IPS-11a (cell line): ENCODE measurements at regions not wholly inside any gene's neighbourhood (a gene's known extent, or its start where the extent isn't known, plus 50 kb on each side); places are given as distances from the start of the nearest gene placed in this dataset.
"Not testable (repeated sequence)": the region's sequence is repeated elsewhere in the genome, so short reads cannot be mapped to it uniquely, and the experiment has no call there.

Experiments
- H3K4me3 ChIP-seq: one replicate; pipeline ENCODE4 v1.5.1; 2013; ENCODE audit warnings: low read depth, low read length, control low read depth

DNA sequence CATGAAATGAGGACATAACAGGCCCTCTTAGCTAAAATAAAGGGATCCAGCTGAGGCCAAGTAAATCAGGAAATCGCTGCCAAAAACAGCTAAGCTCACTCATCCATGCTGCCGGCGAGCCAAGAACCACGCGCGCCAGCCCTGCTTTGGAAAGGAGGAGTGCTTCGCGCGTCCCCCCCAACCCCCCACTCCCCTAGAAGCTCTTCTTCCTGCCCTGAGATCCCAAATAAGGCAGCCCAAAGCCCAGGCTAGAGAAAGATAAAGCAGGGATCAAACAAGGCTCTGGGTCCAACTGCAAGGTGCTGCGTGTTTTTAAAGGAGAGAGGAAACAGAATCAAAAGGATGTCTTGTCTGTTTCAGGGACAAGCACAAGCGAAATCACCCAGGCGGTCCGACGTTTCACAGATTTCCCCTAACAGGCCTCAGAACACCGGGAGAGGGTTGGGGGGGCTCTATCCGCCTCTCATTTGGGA, 168.3 kb upstream of the AUTS2 start:
- H3K4me3 ChIP-seq: no peak overlapping the region

DNA sequence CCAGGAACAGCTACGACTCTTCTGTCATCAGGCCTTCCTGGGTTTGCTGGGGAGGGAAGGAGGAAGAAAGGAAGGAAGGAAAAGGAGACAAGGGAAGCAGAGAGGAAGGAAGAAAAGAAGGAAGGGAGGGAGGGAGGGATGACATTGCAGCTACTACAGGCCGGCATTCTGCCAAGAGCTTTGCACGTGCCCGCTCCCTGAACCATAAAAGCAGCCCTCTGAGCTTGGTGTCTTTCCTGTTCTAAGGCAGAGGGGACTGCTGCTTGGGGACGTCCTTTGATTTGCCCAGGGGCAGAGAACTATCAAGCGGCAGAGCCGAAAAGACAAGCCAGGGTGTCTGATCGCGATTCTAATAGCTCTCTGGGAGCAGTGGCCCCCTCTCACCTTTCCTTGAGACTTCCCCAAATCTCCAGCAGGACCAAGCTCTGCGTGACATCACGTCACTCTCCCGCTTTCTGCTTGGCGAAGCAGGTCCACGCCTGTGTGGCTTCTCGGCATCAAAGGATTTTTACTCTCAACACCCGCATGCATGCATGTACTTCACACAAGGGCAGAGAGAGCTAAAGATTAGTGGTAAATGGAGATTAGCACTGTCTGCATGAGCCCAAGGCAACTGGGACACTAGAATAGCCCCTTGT, 167.8 kb upstream of the AUTS2 start:
- H3K4me3 ChIP-seq: no peak overlapping the region

DNA sequence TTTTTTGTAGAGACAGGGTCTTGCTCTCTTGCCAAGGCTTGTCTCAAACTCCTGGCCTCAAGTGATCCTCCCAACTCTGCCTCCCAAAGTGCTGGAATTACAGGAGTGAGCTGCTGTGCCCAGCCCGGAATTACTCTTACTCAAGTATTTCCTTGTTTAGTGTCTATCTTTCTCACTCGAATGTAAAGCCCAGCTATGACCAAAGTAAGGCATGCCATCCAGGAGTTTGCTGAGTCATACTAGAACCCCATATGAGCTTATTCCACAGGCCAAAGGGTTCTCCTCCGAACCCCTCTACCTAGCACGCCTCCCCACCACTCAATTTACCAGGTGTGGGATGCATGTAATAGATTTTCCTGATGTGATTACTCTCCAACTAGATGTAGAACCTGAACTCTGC, 166.6 kb upstream of the AUTS2 start:
- H3K4me3 ChIP-seq: no peak overlapping the region

DNA sequence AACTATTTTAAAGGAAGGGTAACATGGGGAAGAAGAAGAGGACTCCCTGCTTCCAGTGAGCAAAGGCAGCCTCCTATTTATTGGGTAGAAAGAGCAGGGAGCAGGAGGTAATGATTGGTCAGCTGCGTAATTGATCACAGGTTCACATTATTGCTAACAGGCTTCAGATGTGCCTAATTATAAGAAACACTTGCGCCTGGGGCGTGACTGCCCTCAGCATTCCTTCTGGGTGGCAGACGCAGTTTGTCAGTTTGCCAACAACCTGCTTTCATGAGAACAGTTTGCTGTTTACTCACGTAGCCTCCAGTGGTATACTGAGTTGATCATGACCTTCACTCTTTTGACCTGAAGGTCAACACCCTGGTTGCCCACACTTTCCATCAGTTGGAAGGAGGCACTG, 166.0 kb upstream of the AUTS2 start:
- not testable (repeated sequence) for H3K4me3 ChIP-seq

DNA sequence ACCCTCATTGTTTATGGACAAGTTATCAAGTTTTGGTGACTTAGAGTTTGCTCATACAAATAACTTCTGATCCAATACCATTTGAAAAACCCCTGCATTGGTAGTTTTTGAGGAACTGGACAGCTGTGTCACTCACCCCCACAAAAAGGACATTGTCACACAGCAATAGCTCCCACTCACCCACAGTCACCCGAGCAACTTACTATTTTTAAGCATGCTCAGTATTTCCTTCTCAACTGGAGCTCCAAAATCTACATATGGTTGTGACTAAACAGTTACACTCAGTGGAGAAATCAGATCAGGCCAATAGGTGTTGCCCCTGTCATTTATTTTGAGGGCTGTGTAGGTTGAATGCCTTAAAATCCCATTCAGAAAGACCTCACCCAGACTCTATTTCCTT, 165.2 kb upstream of the AUTS2 start:
- no peak overlapping the region for H3K4me3 ChIP-seq

DNA sequence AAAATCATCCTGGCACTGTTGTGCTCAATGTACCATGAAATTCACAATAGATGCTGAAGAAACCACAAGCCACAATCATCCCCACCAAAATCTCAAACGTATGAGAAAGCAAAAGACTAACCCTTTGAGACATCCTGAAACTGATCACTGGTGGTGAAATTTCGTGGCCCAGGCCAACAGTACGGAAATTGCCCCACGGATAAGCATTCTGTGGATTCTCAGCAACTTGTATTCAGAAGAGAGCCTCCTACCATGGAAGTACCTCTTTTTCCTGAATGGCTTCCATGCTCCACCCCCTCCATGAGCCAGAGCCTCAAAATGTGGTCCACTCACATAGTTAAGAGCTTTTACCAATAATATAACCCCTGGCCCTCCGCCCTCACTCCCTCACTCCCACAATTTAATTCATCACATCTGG, 163.9 kb upstream of the AUTS2 start:
- no peak overlapping the region for H3K4me3 ChIP-seq

DNA sequence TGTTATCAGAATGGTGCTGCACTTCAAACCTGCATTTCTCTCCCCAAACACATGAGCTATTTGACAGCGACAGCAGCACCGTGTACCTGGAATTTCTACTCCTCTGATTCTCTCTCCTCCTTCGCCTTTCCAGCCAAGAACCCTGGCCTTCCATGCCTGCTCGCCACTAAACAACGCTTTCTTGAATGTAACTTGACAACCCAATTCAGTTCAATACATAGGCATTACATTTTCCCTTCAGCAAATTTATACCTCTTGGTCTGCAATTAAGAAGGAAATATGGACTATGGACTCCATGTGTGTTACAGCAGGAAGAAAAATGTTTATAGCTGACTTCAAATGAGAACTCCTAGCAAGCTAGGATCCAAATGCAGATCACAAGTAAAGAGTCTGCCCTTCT, 162.6 kb upstream of the AUTS2 start:
- H3K4me3 ChIP-seq: no peak overlapping the region

DNA sequence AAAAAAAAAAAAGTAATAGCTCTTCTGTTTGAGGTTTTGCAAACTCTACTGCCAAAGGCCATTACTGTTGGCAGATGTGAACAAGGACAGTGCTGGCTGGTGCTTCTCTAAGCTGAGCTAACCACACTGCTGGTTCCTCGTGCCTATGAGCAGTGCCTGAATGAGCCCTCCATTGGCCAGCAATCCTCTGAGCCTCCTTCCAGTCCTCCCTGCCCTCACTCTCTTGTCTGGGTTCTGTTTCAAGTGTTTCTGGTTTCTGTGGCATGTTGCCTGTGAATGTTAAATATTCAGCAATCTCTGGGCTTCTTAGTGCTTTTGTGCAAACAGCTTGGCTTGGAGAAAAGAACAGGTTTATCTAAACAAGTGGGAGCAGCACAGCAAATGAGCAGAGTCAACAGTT, 161.3 kb upstream of the AUTS2 start:
- H3K4me3 ChIP-seq: no peak overlapping the region

DNA sequence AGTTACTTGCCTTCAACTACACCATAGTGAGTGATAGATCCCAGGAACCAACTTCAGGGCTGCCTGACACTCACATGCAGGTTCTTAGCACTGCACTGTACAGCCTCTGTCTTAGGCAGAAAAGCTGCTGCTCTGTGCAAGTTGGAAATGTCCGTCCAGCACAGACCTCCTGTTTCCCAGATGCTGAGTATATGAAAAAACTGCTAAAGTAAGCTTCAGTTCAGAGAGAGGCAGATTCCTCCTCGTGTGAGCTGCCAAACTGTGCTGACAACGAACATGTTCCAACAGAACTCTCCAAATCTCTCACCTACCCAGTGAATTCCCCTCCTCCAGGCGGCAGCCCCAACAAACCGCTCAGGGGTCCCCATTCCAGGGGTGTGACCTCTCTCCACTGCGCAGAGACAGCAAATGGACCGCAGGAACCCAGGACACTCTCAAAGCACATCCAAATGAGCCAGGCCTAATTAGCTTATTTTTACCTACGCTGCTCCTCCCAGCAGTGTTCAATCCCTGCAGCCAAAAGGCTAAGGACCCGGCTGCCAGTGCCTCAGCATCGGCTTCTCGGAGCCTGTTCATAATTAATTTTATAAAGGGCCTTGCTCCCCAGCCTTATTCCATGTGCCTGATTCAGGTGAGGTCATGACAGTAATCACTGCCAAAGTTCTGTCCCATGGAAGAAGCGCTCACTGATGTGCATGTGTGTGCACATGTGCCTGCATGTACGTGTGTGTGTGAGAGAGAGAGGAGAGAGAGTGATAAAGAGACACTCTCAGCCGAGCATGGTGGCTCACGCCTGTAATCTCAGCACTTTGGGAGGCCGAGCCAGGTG, 159.5 kb upstream of the AUTS2 start:
- H3K4me3 ChIP-seq: no peak overlapping the region

DNA sequence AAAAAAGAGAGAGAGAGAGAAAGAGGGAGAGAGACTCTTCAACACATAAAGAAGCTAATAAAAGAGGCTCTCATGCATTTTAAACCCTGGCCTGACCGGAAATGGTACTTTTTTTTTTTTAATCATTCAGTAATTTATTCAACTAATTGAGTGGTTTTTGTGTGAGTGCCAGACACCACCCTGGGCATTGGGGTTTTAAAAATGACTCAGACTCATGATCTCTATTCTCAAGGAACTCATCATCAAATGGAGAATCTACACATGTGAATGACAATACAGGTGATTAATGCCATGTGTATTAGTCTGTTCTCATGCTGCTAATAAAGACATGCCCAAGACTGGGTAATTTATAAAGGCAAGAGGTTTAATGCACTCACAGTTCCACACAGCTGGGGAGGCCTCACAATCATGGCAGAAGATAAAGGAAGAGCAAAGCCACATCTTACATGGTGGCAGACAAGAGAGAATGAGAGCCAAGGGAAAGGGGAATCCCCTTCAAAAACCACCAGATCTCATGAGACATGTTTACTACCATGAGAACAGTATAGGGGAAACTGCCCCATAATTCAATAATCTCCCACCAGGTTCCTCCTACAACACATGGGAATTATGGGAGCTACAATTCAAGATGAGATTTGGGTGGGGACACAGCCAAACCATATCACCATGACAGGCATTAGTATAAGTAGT, 158.5 kb upstream of the AUTS2 start:
- H3K4me3 ChIP-seq: no peak overlapping the region

DNA sequence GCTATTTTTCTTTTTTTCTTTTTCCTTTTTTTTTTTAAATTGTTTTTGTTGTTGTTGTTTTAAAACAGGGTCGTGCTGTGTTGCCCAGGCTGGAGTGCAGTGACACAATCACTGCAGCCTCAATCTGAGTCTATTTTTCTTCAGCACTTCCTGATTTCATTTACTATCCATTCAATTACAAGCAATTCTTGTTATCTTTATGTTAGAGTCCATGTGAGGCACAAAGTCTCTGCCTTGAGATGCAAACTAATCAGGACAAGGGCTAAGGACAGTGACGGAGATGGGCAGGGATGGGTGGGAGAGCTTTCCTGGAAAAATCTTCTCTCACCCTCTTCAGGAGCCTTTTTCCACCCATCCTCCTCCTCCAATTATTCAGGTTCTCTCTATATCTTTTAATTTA, 157.3 kb upstream of the AUTS2 start:
- H3K4me3 ChIP-seq: no peak overlapping the region

DNA sequence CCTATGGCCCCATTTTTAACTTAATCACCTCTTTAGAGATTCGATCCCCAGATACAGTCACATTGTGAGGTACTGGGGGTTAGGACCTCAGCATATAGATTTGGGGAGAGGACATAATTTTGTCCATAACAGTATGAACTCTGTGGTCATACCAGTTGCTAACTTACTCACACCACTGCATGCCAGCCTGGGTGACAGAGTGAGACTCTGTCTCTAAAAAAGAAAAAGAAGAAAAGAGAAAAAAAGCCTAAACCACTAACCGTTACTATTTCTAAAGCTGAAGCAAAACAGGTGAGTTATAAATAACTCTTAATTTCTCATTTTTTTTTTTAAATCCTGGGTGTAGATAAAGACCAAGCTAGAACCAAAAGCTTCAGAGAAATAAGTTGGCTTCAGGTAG, 155.1 kb upstream of the AUTS2 start:
- no peak overlapping the region for H3K4me3 ChIP-seq

DNA sequence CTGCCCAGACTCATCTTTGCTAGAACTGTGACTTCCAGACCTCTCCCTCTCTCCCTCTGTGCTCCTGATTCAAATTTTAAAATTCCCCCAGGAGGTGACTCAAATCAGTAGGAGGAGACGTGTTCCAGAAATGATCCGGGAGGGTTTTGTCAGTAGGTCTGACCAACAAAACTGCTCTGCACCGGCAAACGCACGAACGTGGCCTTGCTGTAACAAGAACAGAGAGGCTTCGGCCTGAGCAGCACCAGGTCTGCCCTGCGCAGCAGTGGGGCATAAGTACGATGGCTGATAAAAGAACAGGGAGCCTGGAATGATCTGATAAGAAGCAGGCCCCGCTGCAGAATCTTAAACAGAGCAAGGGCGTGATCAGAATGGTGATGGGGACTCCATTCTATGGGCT, 152.7 kb upstream of the AUTS2 start:
- H3K4me3 ChIP-seq: no peak overlapping the region

DNA sequence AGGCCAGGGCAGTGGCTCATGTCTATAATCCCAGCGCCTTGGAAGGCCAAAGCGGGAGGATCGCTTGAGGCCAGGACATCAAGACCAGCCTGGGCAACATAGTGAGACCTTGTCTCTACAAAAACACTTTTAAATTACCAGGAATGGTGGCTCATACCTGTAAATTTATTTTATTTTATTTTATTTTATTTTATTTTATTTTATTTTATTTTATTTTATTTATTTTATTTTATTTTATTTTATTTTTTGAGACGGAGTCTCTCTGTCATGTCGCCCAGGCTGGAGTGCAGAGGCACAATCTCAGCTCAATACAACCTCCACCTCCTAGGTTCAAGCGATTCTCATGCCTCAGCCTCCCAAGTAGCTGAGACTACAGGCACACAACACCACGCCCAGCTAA, 152.1 kb upstream of the AUTS2 start:
- not testable (repeated sequence) for H3K4me3 ChIP-seq

DNA sequence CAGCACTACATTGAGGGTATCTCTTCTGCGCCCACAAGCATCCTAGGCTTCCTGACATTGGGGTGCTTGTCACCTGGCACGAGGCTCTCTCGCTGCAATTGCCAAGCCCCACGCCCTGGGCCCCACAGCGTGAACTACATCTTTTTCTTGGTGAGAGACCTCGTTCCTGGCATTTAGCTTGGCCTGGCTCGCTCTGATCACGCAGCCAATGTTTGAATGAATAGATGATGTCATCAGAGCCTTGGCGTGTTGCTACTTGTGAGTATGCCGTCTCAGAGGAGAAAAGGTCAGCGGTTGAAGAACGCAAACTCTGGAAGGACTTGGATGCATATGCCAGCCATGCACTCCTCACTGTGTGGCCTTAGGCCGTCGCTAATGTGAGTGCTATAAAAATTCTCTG, 150.2 kb upstream of the AUTS2 start:
- H3K4me3 ChIP-seq: no peak overlapping the region

DNA sequence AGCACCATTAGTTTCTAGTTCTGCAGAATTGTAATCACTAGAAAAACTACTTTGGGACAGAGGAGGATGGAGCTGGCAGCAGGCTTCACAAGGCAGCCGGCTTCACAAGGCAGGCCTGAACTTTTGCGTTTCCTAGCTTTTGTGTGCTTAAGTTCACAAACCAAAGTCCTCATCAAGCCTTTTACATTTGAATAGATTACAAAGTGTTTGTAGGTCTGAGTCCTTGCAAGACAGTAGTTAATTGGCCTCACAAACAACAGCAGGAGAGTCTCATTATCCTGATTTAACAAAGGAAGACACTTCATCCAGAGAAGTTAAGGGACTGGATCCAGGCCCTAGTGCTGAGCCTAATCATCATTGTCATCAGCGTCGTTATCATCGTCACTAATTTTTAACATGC, 147.8 kb upstream of the AUTS2 start:
- no peak overlapping the region for H3K4me3 ChIP-seq

DNA sequence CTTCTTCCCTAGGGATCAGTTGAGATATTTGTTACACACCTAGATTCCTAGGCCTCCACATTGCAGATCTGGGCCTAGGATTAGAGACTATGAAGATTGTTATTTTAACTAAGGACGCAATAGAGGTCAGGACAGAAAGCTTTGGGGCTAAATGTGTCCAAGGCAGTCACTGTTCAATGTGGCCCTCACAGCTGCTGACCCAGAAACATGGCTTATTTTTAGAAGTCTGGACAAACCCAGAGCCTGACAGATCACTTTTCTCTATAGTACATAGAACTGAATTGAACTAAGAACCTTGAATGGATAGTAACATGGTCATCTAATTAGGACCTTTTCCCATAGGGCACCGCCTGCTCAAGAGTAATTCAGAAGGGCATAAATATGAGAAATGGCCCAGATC, 146.6 kb upstream of the AUTS2 start:
- H3K4me3 ChIP-seq: no peak overlapping the region

DNA sequence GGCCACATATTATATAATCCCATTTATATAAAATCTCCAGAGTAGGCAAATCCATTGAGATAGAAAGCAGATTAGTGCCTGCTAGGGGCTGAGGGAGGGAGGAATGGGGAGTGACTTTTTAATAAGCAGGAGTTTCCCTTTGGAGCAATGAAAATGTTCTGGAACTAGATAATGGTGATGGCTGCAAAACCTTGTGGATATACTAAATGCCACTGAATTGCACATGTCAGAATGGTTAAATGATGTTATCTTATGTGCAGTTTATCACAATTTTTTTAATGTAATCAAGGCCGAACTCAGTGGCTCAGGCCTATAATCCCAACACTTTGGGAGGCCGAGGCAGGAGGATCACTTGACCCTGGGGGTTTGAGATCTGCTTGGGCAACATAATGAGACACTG, 145.5 kb upstream of the AUTS2 start:
- H3K4me3 ChIP-seq: no peak overlapping the region

DNA sequence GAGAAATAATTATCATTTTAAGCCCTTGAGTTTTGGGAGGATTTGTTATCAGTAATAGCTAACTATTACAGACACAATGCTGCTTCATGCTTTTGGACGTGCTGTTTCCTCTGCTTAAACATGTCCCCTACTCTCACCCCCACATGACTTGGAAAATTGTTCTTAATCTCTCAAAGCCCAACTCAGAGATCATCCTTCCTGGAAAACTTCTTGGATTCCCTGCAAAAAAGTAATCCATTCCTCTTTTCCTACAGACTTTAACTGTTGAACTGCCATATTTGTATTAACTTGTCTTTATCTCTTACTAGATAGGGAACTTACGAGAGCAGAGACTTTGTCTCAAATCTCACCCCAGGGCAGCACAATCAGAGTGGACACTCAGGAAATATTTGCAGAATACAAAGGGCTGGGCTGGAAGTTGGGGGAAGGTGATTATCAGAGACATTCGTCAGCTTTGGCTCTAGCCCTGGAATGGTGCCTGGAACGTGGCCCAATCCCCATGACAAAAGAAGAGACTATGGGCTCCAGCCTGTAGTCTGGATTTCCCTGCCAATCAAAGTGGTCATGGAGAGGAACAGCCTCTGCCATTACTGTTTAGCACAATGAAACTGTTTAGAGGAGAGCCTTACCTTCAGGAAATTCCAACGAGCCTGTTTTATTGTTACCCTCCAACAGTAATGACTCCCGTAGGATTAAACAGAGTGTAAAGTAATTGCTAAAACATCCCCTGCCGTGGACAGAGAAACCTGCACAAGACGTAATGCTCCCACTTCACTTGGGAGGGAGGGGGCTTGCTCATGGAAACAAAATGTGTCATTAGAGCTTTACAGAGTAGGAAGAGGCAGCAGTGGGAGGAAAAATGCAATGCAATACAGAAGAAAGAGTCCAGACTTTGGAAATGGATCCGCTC, 140.4 kb upstream of the AUTS2 start:
- H3K4me3 ChIP-seq: no peak overlapping the region

DNA sequence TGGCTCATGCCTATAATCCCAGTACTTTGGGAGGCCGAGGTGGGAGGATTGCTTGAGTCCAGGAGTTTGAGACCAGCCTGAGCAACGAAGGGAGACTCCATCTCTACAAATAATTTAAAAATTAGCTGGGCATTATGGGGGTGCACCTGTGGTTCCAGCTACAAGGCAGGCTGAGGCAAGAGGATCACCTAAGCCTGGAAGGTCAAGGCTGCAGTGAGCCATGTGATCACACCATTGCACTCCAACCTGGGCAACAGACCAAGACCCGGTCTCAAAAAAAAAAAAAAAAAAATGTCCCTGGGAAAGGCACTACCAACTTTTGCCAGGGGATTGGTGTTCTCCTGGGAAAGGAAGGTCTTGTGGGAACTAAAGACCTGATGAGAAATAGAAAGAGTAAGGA, 134.2 kb upstream of the AUTS2 start:
- no peak overlapping the region for H3K4me3 ChIP-seq

DNA sequence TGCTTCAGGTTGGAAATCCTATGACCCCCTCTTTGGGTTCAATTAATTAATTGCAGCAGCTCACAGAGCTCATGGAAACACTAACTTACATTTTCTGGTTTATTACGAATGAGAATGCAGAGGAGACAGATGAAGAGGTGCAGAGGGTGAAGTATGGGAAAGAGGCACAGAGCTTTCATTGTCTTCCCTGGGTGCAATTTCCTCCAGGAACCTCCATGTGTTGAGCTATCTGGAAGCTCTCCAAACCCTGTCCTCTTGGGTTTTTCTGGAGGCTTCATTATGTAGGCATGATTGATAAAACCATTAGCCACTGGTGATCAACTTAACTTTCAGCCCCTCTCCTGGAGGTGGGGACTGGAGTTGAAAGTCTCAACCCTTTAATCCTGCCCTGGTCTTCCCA, 133.0 kb upstream of the AUTS2 start:
- no peak overlapping the region for H3K4me3 ChIP-seq
